Fibroblast of lung (primary cell): ENCODE measurements at regions not wholly inside any gene's neighbourhood (a gene's known extent, or its start where the extent isn't known, plus 50 kb on each side); places are given as distances from the start of the nearest gene placed in this dataset.

Experiments used
- CTCF ChIP-seq, 2 donors: IDR thresholded peaks in 1 of 2; conservative IDR thresholded peaks in 1 of 2; 1 replicate in 1 of 2; 2 replicates in 1 of 2; pipeline ENCODE4 v1.5.1; 2011 to 2012; ENCODE audit warnings: low read length in 2 of 2, control low read depth in 1 of 2, inconsistent platforms in 1 of 2, low read depth in 1 of 2, mild to moderate bottlenecking in 1 of 2
- EZH2 ChIP-seq: IDR thresholded peaks from 2 replicates; pipeline ENCODE4 v1.5.1; 2012; ENCODE audit warnings: low read length, control low read depth, mild to moderate bottlenecking; ENCODE audit errors: missing control alignments

DNA sequence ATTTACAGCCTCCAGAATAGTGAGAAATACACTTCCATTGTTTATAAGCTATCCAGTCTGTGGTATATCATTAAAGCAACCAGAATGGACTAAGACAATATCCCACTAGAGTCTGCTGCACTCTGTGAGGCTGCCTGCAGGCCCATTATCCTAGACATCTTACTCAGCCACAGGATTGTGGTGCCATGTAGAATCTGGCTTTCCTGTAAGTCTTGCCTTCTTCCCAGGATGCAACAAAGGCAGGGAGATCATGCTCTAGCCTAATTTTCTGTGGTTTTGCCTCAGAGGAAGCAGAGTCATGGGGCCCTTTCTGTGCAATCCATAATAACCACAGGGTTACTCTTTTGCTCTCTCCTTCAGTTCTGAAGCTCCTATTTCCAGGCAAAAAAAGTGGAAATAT, 299.1 kb upstream of the DEPDC1 start:
- TF ChIP-seq EZH2: no peak
- no peak for TF ChIP-seq CTCF (conservative IDR thresholded peaks at IDR 0.05 in 1 of 2, IDR thresholded peaks at IDR 0.05 in 1 of 2; ENCODE audit: low read depth in 1 of 2, low read length in 2 of 2)
